IPS-18c (cell line): ENCODE measurements at regions not wholly inside any gene's neighbourhood (a gene's known extent, or its start where the extent isn't known, plus 50 kb on each side); places are given as distances from the start of the nearest gene placed in this dataset.

ENCODE experiments used
- H3K4me3 ChIP-seq: 2 replicates; pipeline ENCODE4 v1.7.0; 2013; ENCODE audit warnings: low read depth, mild to moderate bottlenecking, low read length, moderate library complexity; ENCODE audit not compliant: insufficient read depth
- H3K9me3 ChIP-seq: one replicate; pipeline ENCODE4 v1.6.1; 2013; ENCODE audit warnings: mild to moderate bottlenecking, low read length, moderate library complexity; ENCODE audit not compliant: control insufficient read depth, insufficient read depth

DNA sequence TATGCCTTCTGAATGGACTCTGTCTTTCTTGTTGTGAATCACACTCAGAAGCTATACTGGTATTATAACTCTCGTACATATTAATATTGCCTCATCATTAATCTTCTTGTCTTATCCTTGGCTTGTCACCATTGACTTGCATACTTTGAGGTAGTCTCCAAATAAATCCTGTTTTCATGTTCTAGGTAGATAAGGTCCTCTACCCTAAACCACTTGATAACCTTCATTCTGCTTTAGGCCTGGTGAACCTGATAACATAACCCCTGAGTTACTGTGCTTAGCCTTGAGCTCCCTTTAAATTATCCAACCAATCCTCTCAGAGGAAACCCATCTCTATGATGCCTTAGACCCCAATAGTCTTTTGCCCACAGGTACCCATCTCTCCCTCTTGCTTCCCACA lies 1162.3 kb downstream of the SLITRK1 start:
- Histone ChIP-seq H3K9me3 (no peaks in the 10 kb centered on the region), H3K4me3 (no peak overlapping the region)

DNA sequence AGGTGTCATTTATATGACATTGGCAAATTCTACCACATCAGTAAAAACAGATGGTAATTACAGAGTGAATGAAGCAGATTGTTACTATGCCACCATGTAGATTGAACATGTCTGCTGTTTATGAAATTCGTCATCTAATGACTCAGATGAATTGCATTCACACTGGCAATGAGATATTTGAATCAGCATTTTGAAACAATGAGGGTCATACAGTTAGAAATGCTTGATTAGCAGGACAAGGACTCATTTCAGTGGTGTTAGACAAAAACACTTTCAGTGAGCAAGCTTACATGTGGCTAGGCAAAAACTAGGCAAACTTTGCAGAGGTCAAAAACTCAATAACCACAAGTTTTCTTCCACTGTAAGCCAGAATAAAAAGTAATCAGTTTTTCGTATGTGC lies 1165.0 kb downstream of the SLITRK1 start:
- Histone ChIP-seq H3K4me3 (no peak overlapping the region), H3K9me3 (no peaks in the 10 kb centered on the region)

DNA sequence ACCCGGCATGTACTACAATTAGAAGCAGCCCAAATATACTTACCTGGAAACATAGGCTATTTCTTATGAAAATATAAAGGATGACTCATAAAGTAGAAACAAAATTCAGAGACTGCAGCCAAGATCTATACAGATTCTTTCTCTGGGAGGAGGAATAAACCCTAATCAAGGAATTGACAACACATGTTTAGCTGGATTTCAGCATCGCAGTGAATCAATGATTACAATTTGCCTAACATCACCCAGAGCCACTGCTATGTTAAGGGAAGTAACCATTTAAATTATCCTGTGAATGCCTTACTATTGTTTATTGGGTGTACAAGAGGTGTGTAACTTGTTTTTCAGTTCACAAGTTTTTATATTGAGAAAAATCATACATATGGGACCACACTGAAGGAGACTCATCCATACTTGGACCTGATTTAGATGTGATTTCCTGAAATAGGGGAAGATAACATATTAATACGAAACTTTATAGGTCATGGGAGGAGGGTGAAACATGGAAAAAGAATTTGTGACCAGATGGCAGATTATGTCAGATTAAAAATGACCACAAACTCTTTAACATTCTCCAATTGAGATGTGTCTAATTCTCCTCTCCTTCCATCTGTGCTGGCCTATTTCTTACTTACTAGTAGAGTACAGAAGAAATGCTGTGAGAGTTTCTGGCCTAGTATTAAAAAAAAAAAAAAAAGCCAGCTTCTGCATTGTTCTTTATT lies 1168.4 kb downstream of the SLITRK1 start:
- Histone ChIP-seq H3K4me3 (no peak overlapping the region), H3K9me3 (no peaks in the 10 kb centered on the region)

DNA sequence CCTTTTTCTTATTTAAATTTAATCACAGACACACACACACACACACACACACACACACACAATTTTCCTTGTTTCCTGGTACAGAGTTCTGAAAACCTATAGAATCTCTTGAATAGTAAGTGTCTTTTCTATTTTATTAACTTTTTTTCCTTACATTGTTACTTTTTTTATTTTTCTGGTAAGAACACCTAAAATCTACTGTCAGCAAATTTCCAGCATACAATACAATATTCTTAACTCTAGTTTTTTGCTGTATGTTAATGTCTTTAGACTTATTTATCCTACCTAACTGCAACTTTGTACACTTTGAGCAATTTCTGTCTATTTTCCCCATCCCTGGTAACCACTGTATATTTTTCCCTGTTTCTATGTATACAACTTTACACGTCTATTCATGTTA lies 1179.8 kb downstream of the SLITRK1 start:
- no peak overlapping the region for H3K4me3 ChIP-seq
- peaks cover 2% of the 10 kb centered on the region for H3K9me3 ChIP-seq

DNA sequence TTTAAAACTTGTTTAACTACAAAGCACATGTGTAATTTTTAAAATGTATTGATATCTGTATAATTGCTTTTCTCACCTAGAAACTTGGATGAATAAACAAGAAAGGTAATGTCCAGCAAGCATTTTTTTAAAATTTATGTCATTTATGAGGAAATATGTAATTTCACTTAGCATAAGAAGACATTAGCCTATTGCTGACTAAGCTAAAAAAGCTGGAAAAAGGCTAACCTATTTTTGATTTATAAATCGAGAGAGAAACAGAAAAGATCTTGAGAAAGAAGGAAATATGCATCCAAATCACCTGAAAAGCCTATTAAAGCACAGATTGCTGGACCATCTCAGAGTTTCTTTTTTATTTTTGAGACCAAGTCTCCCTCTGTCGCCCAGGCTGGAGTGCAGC lies 1181.3 kb downstream of the SLITRK1 start:
- peaks cover 2% of the 10 kb centered on the region for H3K9me3 ChIP-seq
- H3K4me3 ChIP-seq, result no peak overlapping the region

DNA sequence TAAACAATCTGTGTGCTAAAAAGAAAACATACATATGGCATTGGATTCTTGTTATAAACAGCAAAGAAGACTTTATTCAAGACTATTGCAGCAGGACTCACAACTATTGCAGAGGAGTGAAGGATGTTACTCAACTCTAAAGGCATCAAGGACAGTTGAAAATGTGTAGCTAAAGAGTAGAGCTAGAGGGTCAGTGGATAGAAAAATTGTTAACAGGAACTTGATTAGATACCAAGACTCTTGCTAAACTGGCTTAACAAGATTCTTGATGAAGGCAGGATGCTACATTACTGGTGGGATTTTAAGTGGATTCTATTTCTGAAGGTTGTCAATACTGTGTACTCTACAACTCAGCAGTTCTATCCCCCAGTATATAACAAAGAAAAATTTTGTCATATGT lies 1183.3 kb downstream of the SLITRK1 start:
- no peak overlapping the region for H3K4me3 ChIP-seq
- no peaks in the 10 kb centered on the region for H3K9me3 ChIP-seq

DNA sequence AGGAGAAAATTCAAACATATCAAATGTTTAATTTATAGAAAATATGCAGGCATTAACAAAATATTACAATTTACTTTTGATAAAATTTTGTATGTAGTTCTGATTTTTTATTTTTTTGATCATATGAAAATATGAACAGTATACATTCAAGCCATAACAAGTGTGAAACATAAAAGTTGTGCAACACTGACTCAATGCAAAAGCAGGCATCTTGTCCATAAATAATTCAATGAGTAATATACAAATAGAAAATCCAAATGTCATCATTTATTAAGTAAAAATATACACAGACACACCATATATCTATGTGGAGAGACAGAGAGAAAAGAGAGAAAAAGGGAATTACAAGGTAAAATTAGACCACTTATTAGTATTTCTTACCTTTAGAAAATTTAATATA lies 1183.9 kb downstream of the SLITRK1 start:
- H3K9me3 ChIP-seq, result no peaks in the 10 kb centered on the region

DNA sequence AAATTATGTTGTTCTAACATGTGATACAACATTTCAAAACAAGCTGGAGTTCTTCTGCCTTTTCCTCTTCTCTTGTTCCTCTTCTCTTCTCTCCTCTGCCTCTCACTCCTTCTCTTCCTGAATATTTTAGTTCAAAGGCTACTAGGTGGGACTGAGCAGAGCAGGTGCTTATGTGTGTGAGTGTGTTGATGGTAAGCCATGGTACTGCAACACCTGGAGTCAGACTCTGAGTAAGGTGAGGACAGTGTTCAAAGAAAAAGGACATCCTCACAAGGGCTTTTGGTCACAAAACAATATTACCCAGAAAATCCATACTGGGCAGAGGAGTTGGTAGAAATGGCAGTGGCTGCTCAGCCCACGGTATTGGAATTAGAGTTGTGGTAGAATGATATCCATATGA lies 1188.7 kb downstream of the SLITRK1 start:
- Histone ChIP-seq H3K9me3 (no peaks in the 10 kb centered on the region), H3K4me3 (no peak overlapping the region)

More for the DNA sequence above, 1183.9 kb downstream of the SLITRK1 start:
- H3K4me3 ChIP-seq, result no peak overlapping the region

DNA sequence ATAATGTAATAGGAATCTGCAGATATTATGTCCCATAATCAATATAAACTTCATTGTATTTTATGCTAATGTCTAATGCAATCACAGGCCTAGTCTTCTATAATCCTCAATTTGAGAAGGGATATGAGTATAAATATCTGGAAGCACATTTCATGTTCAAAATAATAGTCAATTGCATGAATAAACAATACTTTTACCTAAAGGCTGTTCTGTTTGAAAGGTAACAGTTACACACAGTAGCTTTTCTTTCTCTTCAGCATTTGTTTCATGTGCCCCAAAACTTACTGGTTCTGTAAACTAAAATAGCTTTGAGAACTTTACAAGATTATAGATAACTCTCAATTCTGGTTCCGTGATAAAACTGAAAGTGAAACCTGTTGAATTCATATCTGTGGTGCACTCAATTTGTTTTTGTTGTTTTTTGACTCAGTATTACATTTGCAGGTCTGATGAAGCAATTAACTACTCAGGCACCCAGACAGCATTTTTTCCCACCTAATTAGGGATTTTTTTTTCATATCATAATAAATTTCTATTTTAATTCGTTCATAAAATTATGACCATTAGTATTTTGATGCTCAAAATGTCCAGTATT lies 1193.8 kb downstream of the SLITRK1 start:
- H3K4me3 ChIP-seq, result no peak overlapping the region
- no peaks in the 10 kb centered on the region for H3K9me3 ChIP-seq

DNA sequence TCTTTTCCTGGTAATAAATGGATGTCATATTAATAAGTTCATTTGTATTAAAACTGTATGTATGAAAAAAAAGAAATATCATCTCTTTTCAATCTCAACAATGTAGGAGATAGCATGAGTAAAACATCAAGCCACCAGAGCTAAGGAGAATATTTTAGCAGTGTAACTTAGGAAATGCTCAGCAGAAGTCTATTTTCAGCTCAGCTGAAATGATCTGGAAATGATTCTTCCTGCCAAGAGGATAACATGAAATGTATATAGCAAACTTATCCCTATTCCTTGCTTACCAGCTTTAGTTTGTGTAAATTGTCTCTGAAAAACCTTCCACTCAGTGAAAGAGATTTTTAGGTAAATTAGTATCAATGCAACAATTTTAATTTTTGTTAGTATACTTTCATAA lies 1194.4 kb downstream of the SLITRK1 start:
- no peak overlapping the region for H3K4me3 ChIP-seq
- H3K9me3 ChIP-seq, result no peaks in the 10 kb centered on the region

DNA sequence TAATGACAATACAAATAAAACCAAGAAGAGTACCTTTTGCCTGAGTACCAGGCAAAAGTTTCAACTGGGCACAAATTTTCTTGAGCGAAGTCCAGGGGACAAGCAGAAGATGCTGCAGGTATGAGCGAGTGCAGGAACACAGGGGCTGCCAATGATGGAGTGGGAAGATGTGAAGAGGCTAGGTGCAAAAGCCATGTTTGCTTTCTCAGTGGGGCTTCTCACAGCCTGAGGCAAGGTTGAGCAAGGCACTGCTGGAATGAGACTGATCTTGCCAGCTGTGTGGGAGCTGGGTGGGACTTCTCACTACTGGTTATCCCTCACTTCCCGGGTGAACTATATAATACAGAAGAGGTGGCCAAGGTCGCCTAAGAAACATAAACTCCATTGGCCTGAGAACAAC lies 1200.7 kb downstream of the SLITRK1 start:
- Histone ChIP-seq H3K4me3 (no peak overlapping the region), H3K9me3 (no peaks in the 10 kb centered on the region)

DNA sequence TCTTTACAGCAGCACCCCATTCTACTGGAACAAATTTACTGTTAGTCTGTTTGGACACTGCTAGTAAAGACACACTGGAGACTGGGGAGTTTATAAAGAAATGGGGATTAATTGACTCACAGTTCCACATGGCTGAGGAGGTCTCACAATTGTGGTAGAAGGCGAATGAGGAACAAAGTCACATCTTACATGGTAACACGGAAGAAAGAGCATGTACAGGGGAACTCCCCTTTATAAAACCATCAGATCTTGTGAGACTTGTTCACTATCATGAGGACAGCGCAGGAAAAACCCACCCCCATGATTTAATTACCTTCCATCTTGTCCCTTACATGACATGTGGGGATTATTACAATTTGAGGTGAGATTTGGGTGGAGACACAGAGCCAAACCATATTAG lies 1204.2 kb downstream of the SLITRK1 start:
- Histone ChIP-seq H3K9me3 (no peaks in the 10 kb centered on the region), H3K4me3 (no peak overlapping the region)

DNA sequence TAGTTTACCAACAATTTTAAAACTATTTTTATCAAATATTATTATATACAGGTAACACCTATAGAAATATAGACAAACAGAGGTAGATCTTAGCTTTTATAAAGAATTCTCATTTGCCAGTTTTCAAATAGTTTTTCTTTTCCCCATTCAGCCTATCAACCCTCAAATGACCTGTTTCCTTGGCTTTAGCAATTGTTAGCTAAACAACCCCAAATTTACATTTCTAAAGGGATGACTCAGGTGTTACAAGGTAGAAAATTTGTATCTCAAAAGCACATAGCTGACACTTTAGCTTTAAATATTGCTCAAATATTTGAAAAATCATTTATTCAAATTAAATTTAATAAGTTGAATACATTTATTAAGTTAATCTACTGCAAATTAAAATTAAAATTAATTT lies 1207.2 kb downstream of the SLITRK1 start:
- no peak overlapping the region for H3K4me3 ChIP-seq
- no peaks in the 10 kb centered on the region for H3K9me3 ChIP-seq

DNA sequence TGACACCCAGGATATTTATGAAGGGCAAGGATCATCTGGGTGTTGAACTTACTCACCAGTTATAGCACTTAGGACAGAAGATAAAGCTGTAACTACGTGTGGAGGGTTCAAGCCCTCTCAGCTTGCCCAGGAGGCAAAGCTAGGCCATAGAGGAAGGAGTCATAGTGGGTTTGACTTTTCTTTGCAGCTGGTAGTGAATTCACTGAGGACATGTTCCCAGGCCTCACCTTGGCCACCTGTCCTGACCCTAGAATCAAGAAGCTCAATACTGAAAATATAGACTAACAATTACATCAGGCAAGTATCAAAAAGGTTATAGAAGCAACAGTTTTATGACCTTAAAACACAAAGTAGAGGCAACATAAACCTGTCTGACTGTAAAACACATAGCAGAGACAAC lies 1207.7 kb downstream of the SLITRK1 start:
- Histone ChIP-seq H3K4me3 (no peak overlapping the region), H3K9me3 (no peaks in the 10 kb centered on the region)

DNA sequence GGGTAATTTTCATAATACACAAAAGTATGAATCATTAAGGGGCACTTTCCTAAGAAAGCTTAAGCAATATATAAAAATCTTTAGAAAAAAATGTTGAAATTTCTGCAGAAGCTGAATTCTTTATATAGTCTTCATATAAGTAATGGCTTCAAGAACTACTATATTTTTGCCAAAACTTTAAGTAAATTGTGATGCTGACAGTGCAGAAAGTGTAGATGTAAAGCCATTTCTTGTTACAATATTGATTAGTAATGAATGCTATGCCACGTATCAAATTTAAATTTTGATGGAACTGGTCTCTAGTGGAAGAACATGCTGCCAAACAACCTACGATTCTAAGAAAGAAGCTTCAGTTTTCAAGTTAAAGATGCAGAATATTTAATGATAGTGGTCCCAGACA lies 1210.0 kb downstream of the SLITRK1 start:
- Histone ChIP-seq H3K4me3 (no peak overlapping the region), H3K9me3 (no peaks in the 10 kb centered on the region)

DNA sequence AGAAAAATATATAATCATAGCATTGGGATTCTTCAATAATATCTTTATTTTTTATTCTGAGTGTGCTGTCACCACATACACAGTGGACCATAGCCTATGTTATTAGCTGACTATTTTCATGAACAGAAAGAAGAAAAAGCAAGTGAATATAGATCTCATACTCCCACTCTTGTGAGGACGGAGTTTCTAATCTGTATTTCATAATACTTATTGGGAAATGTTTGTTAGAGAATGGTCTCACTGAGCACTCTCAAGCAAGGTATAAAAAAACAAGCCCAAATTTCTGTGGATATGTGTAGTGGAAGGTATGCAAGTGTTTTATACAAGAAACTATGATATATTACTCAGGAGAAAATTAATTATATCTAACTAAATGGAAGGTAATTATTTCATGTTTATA lies 1218.1 kb downstream of the SLITRK1 start:
- Histone ChIP-seq H3K9me3 (no peaks in the 10 kb centered on the region), H3K4me3 (no peak overlapping the region)

DNA sequence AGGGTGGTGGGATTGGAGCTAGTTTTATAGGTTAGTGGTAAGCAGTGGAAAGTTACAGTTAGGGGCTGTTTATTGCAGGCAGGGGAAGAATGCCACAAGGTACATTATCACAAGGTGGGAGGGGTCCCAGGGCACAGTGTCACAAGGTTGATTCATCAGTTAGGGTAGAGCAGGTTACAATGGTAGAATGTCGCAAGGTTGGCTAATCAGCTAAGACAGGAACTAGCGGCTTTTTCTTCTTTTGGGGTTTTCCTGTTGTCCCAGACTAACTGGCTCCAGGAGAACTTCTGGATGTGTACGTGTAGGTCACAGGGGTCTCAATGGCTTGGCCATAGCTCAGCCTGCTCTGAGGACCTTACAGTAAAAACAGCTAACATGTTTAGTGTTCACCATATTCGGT lies 1221.1 kb downstream of the SLITRK1 start:
- H3K9me3 ChIP-seq, result no peaks in the 10 kb centered on the region
- H3K4me3 ChIP-seq, result no peak overlapping the region

DNA sequence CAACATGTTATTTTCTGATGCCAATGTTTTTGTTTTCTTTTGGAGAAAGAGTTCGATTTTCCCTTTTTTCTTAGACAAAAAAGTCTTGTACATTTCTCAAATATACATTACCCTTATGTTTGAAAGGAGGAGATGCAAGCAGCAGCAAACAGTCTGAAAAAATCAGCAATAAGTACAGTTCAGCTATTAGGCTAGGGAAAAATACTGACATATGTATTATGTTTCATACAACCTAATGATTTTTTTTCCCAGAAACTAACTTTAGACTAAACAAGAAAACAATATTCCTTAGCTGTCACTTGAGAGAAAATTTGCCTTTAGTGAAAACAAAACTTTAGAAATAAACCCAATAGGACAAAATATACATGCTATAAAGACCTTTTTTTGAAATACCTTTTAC lies 1223.5 kb downstream of the SLITRK1 start:
- no peak overlapping the region for H3K4me3 ChIP-seq

DNA sequence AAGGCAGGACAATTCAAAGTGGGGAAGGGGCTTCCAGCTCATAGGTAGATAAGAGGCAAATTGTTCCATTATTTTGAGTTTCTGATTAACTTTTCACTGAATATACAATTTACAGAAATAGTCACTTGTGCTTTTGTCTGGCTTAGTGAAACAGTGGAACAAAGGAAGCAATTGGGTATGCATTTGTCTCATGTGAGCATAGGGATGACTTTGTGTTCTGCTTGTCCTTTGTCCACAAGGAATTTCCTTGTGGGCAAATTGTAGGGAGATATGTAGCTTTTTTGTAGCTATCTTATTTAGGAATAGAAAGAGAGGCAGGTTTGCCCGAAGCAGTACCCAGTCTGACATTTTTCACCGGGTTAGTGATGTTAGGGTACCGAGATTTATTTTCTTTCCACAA lies 1224.8 kb downstream of the SLITRK1 start:
- Histone ChIP-seq H3K9me3 (no peaks in the 10 kb centered on the region), H3K4me3 (no peak overlapping the region)

More for the DNA sequence above, 1223.5 kb downstream of the SLITRK1 start:
- H3K9me3 ChIP-seq, result no peaks in the 10 kb centered on the region
